CD4-positive, alpha-beta T cell treated with Interleukin-2 at 100 ng/mL for 4 hours (primary cell): ENCODE measurements at regions not wholly inside any gene's neighbourhood (a gene's known extent, or its start where the extent isn't known, plus 50 kb on each side); places are given as distances from the start of the nearest gene placed in this dataset.

ENCODE experiments used
- DNase-seq: peaks from one replicate; pipeline ENCODE4 v3.0.0-alpha.2; 2020; ENCODE audit warnings: low spot score

GRCh38 chr12:13841358-13841757 lies 140.0 kb downstream of the GRIN2B start:
- no peak for DNase-seq

DNA sequence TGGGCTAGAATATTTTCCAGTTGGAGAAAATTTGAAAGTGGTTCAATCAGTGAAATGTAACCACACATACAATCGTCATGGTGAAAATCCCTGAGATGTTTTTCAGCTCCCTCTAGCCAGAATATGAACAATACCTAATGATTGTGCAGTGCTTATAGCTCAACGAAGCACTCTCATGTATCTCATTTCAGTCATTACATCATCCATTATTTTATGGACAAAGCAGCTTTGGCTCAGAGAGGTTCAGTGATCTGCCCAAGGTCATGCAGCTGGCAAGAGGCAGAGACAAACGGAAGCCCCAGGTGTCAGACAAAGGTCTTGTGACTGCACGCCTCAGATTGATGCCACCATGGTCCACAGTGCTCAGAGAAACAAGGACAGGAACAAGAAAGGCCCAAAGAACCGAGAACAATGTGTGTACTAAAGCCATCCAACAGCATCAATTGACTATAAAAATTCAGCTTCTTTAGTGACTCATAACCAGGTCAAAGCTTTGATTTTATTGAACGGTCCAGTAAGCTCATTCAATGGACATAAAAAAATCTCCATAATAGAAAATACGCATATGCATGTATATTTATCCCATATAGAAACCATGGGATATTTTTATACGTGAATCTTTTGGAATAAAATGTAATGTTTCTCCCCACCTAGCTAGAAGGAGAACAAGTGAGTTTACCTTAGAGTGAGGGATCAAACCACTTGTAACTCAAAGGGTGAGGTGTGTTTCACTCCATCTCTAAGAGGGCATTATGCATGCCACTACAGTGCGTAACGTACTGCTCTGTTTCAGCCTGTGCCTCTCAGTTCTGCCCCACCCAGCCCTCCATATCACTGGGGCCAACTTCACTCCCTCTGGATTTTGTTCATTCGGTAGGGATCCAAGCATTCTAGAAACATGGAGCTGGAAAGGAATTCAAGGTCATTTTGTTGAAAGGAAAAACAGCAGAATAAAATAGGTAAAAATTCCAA lies 141.8 kb downstream of the GRIN2B start:
- DNase-seq: no peak

DNA sequence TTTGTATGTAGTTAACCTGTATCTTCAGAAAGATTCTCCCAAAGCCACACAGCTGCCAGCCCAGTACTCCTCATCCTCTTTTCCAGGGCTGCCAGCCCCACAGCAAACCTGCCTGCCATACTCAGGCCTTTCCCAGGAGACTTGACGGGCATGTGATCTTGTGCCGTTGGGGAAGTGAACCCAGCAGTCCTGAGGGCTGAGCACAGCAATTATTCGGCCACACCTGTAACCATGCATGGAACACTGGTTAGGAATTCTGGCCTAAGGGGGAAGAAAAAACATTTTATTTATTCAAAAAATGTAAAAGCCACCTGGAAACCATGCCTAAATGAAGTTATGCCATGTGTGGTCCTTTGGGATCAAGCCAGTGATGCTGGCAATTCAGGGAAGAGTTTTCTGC lies 145.3 kb downstream of the GRIN2B start:
- DNase-seq: no peak

- DNase-seq: no peak
These were observed 145.8 kb downstream of the GRIN2B start for GRCh38 chr12:13835652-13836051.

- no peak for DNase-seq
These were observed 147.2 kb downstream of the GRIN2B start for GRCh38 chr12:13834241-13834640.

DNA sequence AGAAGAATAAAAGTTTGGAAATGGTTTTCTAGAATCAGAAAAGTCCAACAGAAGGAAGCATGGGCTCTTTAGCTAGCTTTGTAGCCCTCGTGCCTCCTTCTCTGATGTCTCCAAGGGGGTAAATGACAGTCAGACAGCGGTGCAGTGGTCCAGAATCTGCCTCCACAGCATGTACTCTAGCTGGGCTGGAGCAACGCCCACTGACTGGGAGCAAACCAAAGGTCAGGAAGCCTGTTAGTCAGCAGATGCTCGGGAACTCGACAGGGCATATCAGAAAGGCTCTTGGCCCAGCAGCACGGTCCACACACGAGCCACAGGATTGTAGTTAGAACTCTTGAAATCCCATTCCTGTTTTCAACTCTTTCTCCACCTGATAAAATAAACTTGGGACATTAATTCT lies 164.3 kb downstream of the GRIN2B start:
- no peak for DNase-seq

- no peak for DNase-seq
These were observed 165.0 kb downstream of the GRIN2B start for GRCh38 chr12:13816394-13816793.

DNA sequence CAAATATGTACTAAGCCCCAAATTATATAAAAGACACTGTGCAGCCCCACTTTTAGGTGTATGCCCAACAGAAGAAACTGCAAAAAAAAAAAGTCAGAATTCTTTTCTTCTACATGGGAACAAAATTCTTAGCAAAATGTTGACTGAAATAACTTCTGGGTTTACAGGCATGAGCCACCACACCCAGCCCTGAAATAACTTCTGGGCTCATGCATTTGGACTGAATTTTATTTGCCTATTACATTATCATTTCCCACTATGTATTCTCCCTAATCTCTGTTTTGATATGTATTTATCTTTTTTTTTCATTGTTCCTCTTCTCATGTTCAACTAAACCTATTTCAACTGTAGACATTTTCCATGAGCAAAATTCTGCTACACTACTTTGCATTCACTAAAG lies 169.2 kb downstream of the GRIN2B start:
- no peak for DNase-seq

DNA sequence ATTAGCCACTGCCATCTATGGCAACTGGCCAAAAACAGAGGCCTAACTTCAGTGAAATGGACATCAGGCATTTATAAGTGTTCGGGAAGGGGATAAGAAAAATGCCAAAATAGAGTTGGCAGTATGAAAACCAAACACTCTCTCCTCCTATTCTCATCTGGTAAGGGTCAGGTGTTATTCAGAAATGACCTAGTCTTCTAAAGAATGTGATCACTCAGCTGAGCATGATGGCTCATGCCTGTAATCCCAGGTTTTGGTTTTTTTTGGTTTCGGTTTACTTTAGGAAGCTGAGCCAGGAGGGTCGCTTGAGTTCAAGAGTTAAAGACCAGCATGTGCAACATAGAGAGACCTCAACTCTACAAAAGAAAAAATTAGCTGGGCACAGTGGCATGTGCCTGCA lies 170.3 kb downstream of the GRIN2B start:
- no peak for DNase-seq

DNA sequence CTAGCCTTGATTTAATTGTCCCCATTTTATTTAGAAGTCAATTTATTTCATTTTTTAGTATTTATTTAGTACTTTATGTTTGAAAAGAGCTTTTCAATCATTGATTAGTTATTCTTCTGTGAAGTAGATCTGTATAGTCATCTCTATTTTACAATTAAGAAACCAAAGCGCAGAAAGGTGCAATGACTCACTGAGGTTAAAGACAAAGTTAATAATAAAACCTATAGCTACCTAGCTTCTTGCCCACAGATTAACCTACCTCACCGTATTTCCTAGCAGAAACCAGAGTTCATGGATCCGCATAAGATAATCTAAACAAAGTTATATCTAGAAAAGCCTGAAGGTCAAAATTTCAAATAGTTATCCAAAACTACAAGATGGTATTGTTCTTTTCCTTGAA lies 176.4 kb downstream of the GRIN2B start:
- no peak for DNase-seq

DNA sequence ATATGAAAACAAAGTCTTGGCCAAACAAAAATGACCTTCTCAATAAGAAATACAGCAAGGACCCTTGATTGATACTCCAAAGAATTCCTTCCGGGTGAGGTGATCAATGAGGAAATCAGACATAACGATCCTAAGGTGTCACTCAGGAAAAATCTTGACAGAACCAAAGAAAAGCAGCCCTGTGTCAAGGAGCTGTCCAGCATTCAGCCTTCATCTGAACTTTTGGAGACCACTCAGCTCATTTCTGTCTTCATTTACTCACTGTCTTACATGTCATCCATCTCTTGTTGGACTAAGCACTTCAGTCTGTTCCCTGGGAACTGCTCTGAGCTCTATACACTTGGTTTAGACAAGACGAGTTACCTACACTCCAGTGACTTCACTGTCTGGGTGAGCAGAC lies 179.9 kb downstream of the GRIN2B start:
- DNase-seq: no peak

DNA sequence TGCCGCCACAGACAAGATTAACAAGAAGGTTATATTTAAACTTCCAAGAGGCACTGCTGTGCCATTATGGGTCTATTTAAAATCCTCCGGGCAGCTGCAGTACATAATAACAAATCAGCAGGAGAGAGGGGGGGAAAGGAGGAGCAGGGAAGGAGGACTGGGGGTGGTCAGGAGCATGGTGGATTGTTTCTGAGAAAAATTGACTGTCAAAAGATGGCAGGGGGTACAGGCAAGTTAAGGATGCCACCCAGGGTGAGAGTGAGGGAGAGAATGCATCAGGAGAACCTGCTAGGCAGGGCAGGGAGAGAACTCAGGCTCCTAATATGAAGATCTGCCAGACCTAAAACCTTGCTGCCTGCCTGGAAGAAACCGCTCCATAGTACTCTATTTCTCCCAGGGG lies 181.8 kb downstream of the GRIN2B start:
- DNase-seq: no peak

DNA sequence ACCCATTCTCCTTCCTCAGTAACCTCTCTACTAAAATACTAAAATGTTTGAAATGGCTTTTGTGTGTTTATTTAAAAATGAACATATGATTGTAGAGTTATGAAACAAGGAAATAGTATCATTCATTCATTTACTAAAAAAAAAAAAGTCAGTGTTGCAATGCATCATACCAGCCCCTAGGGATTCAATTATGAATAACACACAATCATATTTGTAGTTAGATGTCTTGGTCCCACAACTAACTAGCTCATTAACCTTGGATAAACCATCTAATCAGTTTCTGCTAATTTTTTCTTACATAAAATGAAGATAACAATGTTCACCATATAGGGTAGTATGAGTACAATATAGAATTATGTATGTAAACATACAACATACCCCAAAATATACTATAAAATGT lies 183.2 kb downstream of the GRIN2B start:
- DNase-seq: no peak

DNA sequence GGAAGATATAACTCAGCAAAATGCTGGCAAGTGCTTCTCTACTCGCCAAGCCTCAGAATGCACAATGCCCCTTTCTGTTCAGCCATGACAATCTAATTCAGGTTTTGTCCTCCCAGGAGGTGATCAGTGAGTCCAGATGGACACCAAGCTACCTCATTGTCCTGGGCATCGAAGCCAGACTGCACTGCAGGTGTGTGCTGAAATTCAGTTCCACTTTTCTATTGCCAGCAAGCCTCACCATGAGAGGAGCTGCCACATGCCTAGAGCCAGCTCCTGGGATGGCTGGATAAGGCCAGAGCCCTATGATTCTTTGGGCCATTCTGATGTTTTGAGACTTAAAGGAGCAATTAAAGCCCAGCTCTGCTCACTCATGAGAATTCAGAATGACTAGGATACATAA lies 186.7 kb downstream of the GRIN2B start:
- DNase-seq: no peak

- no peak for DNase-seq
These were observed 191.1 kb downstream of the GRIN2B start for GRCh38 chr12:13790317-13790716.

- no peak for DNase-seq
These were observed 192.8 kb downstream of the GRIN2B start for GRCh38 chr12:13788626-13789025.

DNA sequence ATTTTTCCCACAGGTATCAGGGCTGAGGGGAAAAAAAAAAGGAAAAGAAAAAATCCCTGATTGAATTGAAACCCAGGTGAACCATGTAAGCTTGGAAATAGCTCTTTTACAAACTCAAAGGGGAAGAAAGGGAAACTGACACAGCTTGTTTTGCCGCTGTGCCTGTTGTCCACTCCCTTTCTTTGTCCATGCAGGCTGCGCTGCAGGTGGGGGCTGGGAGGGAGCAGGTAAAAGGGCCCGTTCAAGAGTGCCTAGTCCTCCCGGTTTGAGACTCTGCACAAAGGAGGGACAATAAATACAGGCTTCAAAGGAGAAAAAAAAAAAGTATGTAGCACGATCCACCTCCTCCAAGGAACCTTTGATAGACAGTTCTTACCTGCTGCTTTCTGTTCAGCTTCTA lies 194.8 kb downstream of the GRIN2B start:
- no peak for DNase-seq

GRCh38 chr12:13784504-13784903 lies 196.9 kb downstream of the GRIN2B start:
- DNase-seq: no peak

DNA sequence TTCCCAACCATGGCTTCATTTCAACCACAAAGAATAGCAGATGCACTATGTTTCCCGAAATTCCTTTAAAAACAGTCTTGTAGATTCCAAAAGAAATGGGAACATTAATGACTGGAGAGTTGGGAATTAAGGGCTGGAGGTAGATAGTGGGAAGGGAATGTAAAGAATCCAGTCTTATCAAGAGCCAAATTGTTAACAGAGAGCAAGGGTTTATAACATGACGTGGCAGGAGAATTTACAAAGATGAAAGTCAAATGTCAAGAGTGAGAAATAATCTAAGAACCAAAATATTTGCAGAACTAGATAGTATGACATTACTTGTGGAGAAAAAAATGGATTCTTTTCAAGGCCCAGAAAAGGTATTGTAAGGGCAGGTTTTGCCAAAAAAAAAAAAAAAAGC lies 200.9 kb downstream of the GRIN2B start:
- DNase-seq: no peak

GRCh38 chr12:13777374-13777773 lies 204.0 kb downstream of the GRIN2B start:
- DNase-seq: no peak

GRCh38 chr12:13772264-13772663 lies 209.1 kb downstream of the GRIN2B start:
- no peak for DNase-seq

DNA sequence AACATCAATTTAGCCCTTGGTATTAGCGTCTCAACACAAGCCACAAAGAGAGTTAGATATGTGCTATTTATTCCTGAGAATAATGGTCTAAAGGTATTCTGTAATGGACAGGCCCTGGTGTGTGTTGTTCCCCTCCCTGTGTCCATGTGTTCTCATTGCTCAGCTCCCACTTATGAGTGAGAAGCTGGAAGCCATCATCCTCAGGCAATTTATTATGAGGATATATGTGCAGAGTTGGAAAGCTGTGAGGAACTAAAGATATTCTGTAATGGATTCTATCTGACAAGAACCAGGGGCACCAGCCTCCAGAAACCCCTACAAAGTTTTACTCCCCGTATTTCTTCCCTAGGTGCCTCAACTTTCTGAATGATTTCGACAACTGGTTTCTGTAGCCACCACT lies 210.8 kb downstream of the GRIN2B start:
- no peak for DNase-seq

DNA sequence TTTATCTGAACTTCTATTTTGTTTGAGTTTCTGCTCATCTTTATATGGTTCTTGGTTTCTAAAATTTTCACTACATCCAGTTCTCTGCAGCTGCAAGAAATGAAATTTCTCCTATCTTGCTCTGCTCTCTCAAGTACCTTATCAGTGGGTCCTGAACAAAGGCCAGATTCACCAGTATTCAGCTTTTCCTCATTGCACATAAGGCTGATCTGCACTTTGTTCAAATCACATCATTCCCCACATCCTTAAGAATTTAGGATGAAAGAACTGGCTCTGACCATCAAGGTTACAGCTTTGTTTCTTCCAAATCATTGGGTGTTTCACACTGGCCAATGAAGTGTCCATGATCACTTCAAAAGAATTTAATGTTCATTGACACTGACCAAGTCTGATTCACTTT lies 211.4 kb downstream of the GRIN2B start:
- DNase-seq: no peak

DNA sequence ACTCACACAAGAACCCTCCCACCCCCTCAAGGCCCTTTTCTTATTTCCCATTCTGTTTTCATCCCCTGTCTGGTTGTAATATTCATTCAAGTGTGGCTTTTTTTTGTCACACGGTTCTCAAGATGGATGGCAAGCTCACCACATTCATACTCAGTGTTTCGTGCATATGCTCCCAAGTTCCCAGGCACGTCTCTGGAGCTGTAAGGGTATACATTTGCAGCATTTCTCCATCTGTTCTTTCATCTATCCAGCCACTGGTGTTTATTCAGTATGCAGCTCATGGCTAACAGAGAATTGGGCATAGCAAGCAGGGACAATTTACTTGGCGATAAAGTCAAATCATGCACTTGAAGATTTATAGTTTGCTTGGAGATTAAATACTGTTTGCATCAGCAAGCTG lies 212.1 kb downstream of the GRIN2B start:
- no peak for DNase-seq
